Endothelial cell of umbilical vein (primary cell): ENCODE measurements at regions not wholly inside any gene's neighbourhood (a gene's known extent, or its start where the extent isn't known, plus 50 kb on each side); places are given as distances from the start of the nearest gene placed in this dataset.

ENCODE experiments used
- EZH2 ChIP-seq: IDR thresholded peaks from 2 replicates; pipeline ENCODE4 v1.6.1; 2012; ENCODE audit warnings: borderline replicate concordance, low read depth, mild to moderate bottlenecking, moderate library complexity, low read length, inconsistent platforms; ENCODE audit not compliant: severe bottlenecking
- FOS ChIP-seq: IDR thresholded peaks from 2 replicates; pipeline ENCODE4 v1.6.1; 2011; ENCODE audit warnings: mild to moderate bottlenecking, low read length, moderate library complexity, borderline replicate concordance; ENCODE audit not compliant: insufficient read depth
- GATA2 ChIP-seq: IDR thresholded peaks from 2 replicates; pipeline ENCODE4 v1.7.0; 2011; ENCODE audit warnings: low read depth, mild to moderate bottlenecking, moderate library complexity, mixed read lengths, low read length; ENCODE audit not compliant: insufficient read length, insufficient read depth
- JUN ChIP-seq: IDR thresholded peaks from 2 replicates; pipeline ENCODE4 v1.6.1; 2011; ENCODE audit warnings: borderline replicate concordance, low read depth; ENCODE audit not compliant: insufficient read length, insufficient read depth
- MYC ChIP-seq: IDR thresholded peaks from one replicate; pipeline ENCODE4 v1.6.1; 2011; ENCODE audit warnings: mild to moderate bottlenecking, low read depth, low read length
- POLR2A ChIP-seq: IDR thresholded peaks from 2 replicates; pipeline ENCODE4 v1.6.1; 2012; ENCODE audit warnings: low read depth, mild to moderate bottlenecking, control low read depth, low read length
- POLR2AphosphoS5 ChIP-seq: IDR thresholded peaks from 2 replicates; pipeline ENCODE4 v1.6.1; 2012; ENCODE audit warnings: low read depth, mild to moderate bottlenecking, control low read depth, low read length, moderate library complexity; ENCODE audit not compliant: insufficient read depth
- TF ChIP-seq, protein P1 (sequence below), 2 donors: IDR thresholded peaks; 1 replicate in 1 of 2; 2 replicates in 1 of 2; pipeline ENCODE4 v1.5.1; 2011; ENCODE audit warnings: low read length in 2 of 2, mild to moderate bottlenecking in 2 of 2, moderate library complexity in 2 of 2, control low read depth in 1 of 2, inconsistent platforms in 1 of 2, low read depth in 1 of 2; ENCODE audit not compliant: insufficient read depth in 1 of 2; ENCODE audit errors: extremely low read depth in 1 of 2
- TF ChIP-seq, protein P2 (sequence below): IDR thresholded peaks from 2 replicates; pipeline ENCODE4 v1.6.1; 2011; ENCODE audit not compliant: insufficient read depth, insufficient read length

DNA sequence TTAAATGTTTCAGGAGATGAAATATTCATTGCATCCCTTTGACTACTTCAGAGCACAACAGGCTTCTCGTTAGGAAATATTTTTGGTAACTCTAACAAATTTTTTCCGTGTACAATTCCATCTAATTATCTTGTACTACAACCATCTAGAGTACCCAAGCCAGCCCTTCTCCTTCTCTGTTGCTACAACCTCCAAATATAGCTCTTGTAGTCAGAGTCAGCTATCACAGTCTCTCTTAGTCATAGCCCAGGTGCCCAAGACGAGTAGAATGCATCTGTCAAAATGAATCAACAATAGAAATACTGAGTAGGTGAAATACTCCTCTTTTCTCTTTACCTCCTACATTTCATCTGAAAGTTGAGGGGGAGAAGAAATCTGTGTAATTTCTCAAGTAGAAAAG, 74.0 kb downstream of the INHBA start:
- TF ChIP-seq POLR2A, result no peak
- no peak for TF ChIP-seq GATA2
- TF ChIP-seq POLR2AphosphoS5, result no peak
- TF ChIP-seq, protein P1, sequence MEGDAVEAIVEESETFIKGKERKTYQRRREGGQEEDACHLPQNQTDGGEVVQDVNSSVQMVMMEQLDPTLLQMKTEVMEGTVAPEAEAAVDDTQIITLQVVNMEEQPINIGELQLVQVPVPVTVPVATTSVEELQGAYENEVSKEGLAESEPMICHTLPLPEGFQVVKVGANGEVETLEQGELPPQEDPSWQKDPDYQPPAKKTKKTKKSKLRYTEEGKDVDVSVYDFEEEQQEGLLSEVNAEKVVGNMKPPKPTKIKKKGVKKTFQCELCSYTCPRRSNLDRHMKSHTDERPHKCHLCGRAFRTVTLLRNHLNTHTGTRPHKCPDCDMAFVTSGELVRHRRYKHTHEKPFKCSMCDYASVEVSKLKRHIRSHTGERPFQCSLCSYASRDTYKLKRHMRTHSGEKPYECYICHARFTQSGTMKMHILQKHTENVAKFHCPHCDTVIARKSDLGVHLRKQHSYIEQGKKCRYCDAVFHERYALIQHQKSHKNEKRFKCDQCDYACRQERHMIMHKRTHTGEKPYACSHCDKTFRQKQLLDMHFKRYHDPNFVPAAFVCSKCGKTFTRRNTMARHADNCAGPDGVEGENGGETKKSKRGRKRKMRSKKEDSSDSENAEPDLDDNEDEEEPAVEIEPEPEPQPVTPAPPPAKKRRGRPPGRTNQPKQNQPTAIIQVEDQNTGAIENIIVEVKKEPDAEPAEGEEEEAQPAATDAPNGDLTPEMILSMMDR (IDR thresholded peaks at IDR 0.05; ENCODE audit: extremely low read depth in 1 of 2, insufficient read depth in 1 of 2, low read depth in 1 of 2, low read length in 2 of 2), result no peak
- TF ChIP-seq EZH2, result no peak
- TF ChIP-seq, protein P2, sequence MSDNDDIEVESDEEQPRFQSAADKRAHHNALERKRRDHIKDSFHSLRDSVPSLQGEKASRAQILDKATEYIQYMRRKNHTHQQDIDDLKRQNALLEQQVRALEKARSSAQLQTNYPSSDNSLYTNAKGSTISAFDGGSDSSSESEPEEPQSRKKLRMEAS, result no peak
- no peak for TF ChIP-seq JUN
- no peak for TF ChIP-seq MYC
- TF ChIP-seq FOS, result no peak
